H9 (cell line): ENCODE measurements at regions not wholly inside any gene's neighbourhood (a gene's known extent, or its start where the extent isn't known, plus 50 kb on each side); places are given as distances from the start of the nearest gene placed in this dataset.

ENCODE experiments used
- DNase-seq: peaks from one replicate; pipeline ENCODE4 v3.0.0-alpha.2; 2017
- H2AFZ ChIP-seq: one replicate; pipeline ENCODE4 v1.6.1; 2013; ENCODE audit warnings: mild to moderate bottlenecking, low read length, control low read depth, moderate library complexity
- H2AK5ac ChIP-seq: 2 replicates; pipeline ENCODE4 v1.6.1; 2013; ENCODE audit warnings: low read length, control low read depth, mixed read lengths; ENCODE audit not compliant: insufficient read length
- H2BK120ac ChIP-seq: one replicate; pipeline ENCODE4 v1.6.1; 2013; ENCODE audit warnings: low read depth, mild to moderate bottlenecking, low read length, control low read depth, inconsistent platforms; ENCODE audit not compliant: poor library complexity, severe bottlenecking
- H2BK12ac ChIP-seq: 2 replicates; pipeline ENCODE4 v1.6.1; 2013; ENCODE audit warnings: low read length, control low read depth, mixed read lengths, low read depth; ENCODE audit not compliant: insufficient read length
- H2BK15ac ChIP-seq: 2 replicates; pipeline ENCODE4 v1.6.1; 2013; ENCODE audit warnings: low read depth, low read length, control low read depth
- H2BK20ac ChIP-seq: one replicate; pipeline ENCODE4 v1.6.1; 2013; ENCODE audit warnings: low read depth, mild to moderate bottlenecking, low read length, control low read depth, inconsistent platforms; ENCODE audit not compliant: poor library complexity, severe bottlenecking
- H2BK5ac ChIP-seq: 2 replicates; pipeline ENCODE4 v1.6.1; 2013; ENCODE audit warnings: low read length, control low read depth, mixed read lengths; ENCODE audit not compliant: insufficient read length
- H3K14ac ChIP-seq: 2 replicates; pipeline ENCODE4 v1.6.1; 2013; ENCODE audit warnings: low read length, control low read depth; ENCODE audit not compliant: insufficient read depth
- H3K18ac ChIP-seq: 2 replicates; pipeline ENCODE4 v1.6.1; 2013; ENCODE audit warnings: low read depth, mild to moderate bottlenecking, mixed read lengths, low read length, control low read depth; ENCODE audit not compliant: insufficient read length
- H3K23ac ChIP-seq: 2 replicates; pipeline ENCODE4 v1.6.1; 2013; ENCODE audit warnings: low read length, control low read depth, mixed read lengths, low read depth; ENCODE audit not compliant: insufficient read length
- H3K23me2 ChIP-seq: 2 replicates; pipeline ENCODE4 v1.6.1; 2013; ENCODE audit warnings: low read depth, mild to moderate bottlenecking, mixed read lengths, low read length, control low read depth; ENCODE audit not compliant: insufficient read length, poor library complexity, severe bottlenecking
- H3K27ac ChIP-seq: 2 replicates; pipeline ENCODE4 v1.5.1; 2013; ENCODE audit warnings: low read length, control low read depth, mixed read lengths, low read depth; ENCODE audit not compliant: insufficient read length
- H3K27me3 ChIP-seq: 2 replicates; pipeline ENCODE4 v1.6.1; 2013; ENCODE audit warnings: low read length, control low read depth, inconsistent platforms; ENCODE audit not compliant: insufficient read depth
- H3K4ac ChIP-seq: 2 replicates; pipeline ENCODE4 v1.6.1; 2013; ENCODE audit warnings: low read depth, mild to moderate bottlenecking, control low read depth, inconsistent platforms, low read length, moderate library complexity
- H3K4me1 ChIP-seq: 2 replicates; pipeline ENCODE4 v1.6.1; 2013; ENCODE audit warnings: low read length, control low read depth, inconsistent platforms; ENCODE audit not compliant: insufficient read depth
- H3K4me2 ChIP-seq: 2 replicates; pipeline ENCODE4 v1.6.1; 2013; ENCODE audit warnings: low read length, control low read depth, mixed read lengths; ENCODE audit not compliant: insufficient read length, insufficient read depth
- H3K56ac ChIP-seq: 2 replicates; pipeline ENCODE4 v1.6.1; 2013; ENCODE audit warnings: low read depth, mild to moderate bottlenecking, mixed read lengths, low read length, control low read depth; ENCODE audit not compliant: insufficient read length
- H3K79me1 ChIP-seq: 2 replicates; pipeline ENCODE4 v1.6.1; 2013; ENCODE audit warnings: low read depth, mild to moderate bottlenecking, moderate library complexity, low read length, control low read depth, inconsistent platforms; ENCODE audit not compliant: insufficient read depth, poor library complexity, severe bottlenecking
- H3K79me2 ChIP-seq: 2 replicates; pipeline ENCODE4 v1.6.1; 2013; ENCODE audit warnings: low read length, control low read depth, inconsistent platforms; ENCODE audit not compliant: insufficient read depth
- H3K9ac ChIP-seq: 2 replicates; pipeline ENCODE4 v1.6.1; 2013; ENCODE audit warnings: low read length, control low read depth, mixed read lengths; ENCODE audit not compliant: insufficient read length; ENCODE audit errors: extremely low read depth
- H3K9me3 ChIP-seq: one replicate; pipeline ENCODE4 v1.6.1; 2013; ENCODE audit warnings: low read depth, low read length, inconsistent platforms; ENCODE audit not compliant: control insufficient read depth
- H3T11ph ChIP-seq: one replicate; pipeline ENCODE4 v1.6.1; 2013; ENCODE audit warnings: mild to moderate bottlenecking, low read length, control low read depth, inconsistent platforms
- H4K20me1 ChIP-seq: one replicate; pipeline ENCODE4 v1.6.1; 2013; ENCODE audit not compliant: control insufficient read depth, insufficient read length, insufficient read depth
- H4K5ac ChIP-seq: 2 replicates; pipeline ENCODE4 v1.6.1; 2013; ENCODE audit warnings: low read depth, mild to moderate bottlenecking, mixed read lengths, low read length, control low read depth; ENCODE audit not compliant: insufficient read length
- H4K8ac ChIP-seq: replicated peaks from 2 replicates; pipeline ENCODE4 v1.6.1; 2013; ENCODE audit warnings: low read length, control low read depth, mixed read lengths, low read depth; ENCODE audit not compliant: insufficient read length
- H4K91ac ChIP-seq: 2 replicates; pipeline ENCODE4 v1.6.1; 2013; ENCODE audit warnings: low read depth, mild to moderate bottlenecking, moderate library complexity, mixed read lengths, low read length, control low read depth; ENCODE audit not compliant: insufficient read length
- H3K27ac Mint-ChIP-seq, 3 experiments: 2 replicates in 2 of 3; 3 replicates in 1 of 3; pipeline ENCODE4 v1.8.0; 2020 to 2021; ENCODE audit warnings: mixed read lengths in 3 of 3, mild to moderate bottlenecking in 1 of 3, moderate library complexity in 1 of 3
- H3K27me3 Mint-ChIP-seq: 2 replicates; pipeline ENCODE4 v1.8.0; 2021; ENCODE audit warnings: low read depth, mild to moderate bottlenecking, moderate library complexity, mixed read lengths
- H3K36me3 Mint-ChIP-seq, 3 experiments: 2 replicates in 2 of 3; 3 replicates in 1 of 3; pipeline ENCODE4 v1.8.0; 2020 to 2021; ENCODE audit warnings: low read depth in 3 of 3, mixed read lengths in 3 of 3; ENCODE audit not compliant: insufficient read depth in 1 of 3
- H3K4me1 Mint-ChIP-seq, 2 experiments: 2 replicates each; pipeline ENCODE4 v1.8.0; 2020; ENCODE audit warnings: mixed read lengths in 2 of 2
- H3K4me3 Mint-ChIP-seq, 2 experiments: 2 replicates in 1 of 2; 3 replicates in 1 of 2; pipeline ENCODE4 v1.8.0; 2020 to 2021; ENCODE audit warnings: mild to moderate bottlenecking in 2 of 2, mixed read lengths in 2 of 2, moderate library complexity in 1 of 2
- H3K9me3 Mint-ChIP-seq, 2 experiments: 2 replicates in 1 of 2; 3 replicates in 1 of 2; pipeline ENCODE4 v1.8.0; 2020; ENCODE audit warnings: mild to moderate bottlenecking in 2 of 2, mixed read lengths in 2 of 2, moderate library complexity in 1 of 2
- TF ChIP-seq, protein P1 (sequence below): fragments of 200-600 bp; sonication (generic); conservative IDR thresholded peaks from 3 replicates; pipeline ENCODE4 v1.8.0; 2021; ENCODE audit warnings: antibody characterized with exemption, mild to moderate bottlenecking

DNA sequence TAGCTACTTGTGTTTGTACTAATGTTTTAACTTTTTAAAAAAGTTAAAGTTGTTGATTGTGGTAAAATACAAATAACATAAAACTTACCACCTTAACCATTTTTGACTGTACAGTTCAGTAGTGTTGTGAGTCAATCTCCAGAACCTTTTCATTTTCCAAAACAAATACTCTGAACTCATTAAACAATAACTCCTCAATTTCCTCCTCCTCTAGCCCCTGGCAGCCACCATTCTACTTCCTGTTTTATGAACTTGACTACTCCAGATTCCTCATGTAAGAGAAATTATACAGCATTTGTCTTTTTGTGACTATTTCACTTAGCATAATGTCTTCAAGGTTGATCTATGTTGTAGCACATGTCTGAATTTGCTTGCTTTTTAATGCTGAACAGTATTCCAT lies 299.1 kb upstream of the AMIGO2 start:
- H3K9me3 Mint-ChIP-seq, result peaks cover 0 to 4% of the 10 kb centered on the region in 2 experiments; a peak in 2 of 5 replicates
- no peak for DNase-seq

More for the DNA sequence above, 299.1 kb upstream of the AMIGO2 start:
- Histone ChIP-seq H3K4ac (no peak overlapping the region), H3K18ac (no peak overlapping the region), H3K56ac (no peak overlapping the region), H3K23ac (no peak overlapping the region), H2AK5ac (no peak overlapping the region), H2BK20ac (no peak overlapping the region), H4K8ac (no peak overlapping the region), H3K4me1 (no peaks in the 10 kb centered on the region), H2AFZ (no peak overlapping the region), H2BK15ac (no peak overlapping the region), H3K79me2 (no peaks in the 10 kb centered on the region), H3K14ac (no peak overlapping the region), H3K23me2 (no peaks in the 10 kb centered on the region), H3K27ac (no peak overlapping the region), H4K5ac (no peak overlapping the region), H4K91ac (no peak overlapping the region), H3T11ph (no peak overlapping the region), H4K20me1 (no peaks in the 10 kb centered on the region), H3K9ac (no peak overlapping the region), H2BK5ac (no peak overlapping the region), H3K27me3 (no peaks in the 10 kb centered on the region), H2BK12ac (no peak overlapping the region), H3K9me3 (no peaks in the 10 kb centered on the region), H3K4me2 (no peak overlapping the region), H2BK120ac (no peak overlapping the region), H3K79me1 (no peaks in the 10 kb centered on the region)
- Mint-ChIP-seq H3K4me3 (no peak overlapping the region), H3K4me1 (peaks cover 3 to 4% of the 10 kb centered on the region in 2 experiments; a peak in 3 of 4 replicates), H3K36me3 (no peaks in the 10 kb centered on the region), H3K27ac (no peak overlapping the region), H3K27me3 (no peaks in the 10 kb centered on the region)
- TF ChIP-seq, protein P1, sequence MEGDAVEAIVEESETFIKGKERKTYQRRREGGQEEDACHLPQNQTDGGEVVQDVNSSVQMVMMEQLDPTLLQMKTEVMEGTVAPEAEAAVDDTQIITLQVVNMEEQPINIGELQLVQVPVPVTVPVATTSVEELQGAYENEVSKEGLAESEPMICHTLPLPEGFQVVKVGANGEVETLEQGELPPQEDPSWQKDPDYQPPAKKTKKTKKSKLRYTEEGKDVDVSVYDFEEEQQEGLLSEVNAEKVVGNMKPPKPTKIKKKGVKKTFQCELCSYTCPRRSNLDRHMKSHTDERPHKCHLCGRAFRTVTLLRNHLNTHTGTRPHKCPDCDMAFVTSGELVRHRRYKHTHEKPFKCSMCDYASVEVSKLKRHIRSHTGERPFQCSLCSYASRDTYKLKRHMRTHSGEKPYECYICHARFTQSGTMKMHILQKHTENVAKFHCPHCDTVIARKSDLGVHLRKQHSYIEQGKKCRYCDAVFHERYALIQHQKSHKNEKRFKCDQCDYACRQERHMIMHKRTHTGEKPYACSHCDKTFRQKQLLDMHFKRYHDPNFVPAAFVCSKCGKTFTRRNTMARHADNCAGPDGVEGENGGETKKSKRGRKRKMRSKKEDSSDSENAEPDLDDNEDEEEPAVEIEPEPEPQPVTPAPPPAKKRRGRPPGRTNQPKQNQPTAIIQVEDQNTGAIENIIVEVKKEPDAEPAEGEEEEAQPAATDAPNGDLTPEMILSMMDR, result no peak
